ENCODE measurements at regions not wholly inside any gene's neighbourhood (a gene's known extent, or its start where the extent isn't known, plus 50 kb on each side); places are given as distances from the start of the nearest gene placed in this dataset.
A peak's percentile ranks its signal among the peaks of the same experiment; 100 is the strongest.
"Not testable (repeated sequence)": the region's sequence is repeated elsewhere in the genome, so short reads cannot be mapped to it uniquely, and the experiment has no call there.

- no peak for DNase-seq (ENCODE audit: low read depth in 3 of 3, low spot score in 2 of 3)
Measured at GRCh38 chr2:226540204-226540994, 259.2 kb downstream of the IRS1 start.

DNA sequence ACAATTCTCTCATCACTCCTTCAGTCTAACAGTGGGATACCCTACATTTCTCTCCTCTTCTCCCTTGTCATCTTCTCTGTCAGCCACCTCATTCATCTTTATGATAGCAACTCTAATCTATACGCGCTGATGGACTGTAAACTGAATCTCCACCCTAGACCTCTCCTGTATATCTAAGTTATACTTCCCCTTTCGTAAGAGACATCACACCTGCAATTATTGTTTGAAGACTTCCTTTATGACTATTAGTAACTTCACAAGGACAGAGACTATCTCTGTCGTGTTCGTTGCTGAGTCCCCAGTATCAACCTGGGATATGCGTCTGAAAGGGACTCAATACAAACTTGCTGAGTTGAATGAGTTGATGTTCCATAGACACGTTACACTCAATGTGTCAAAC lies 263.2 kb downstream of the IRS1 start:
- no peak for DNase-seq (ENCODE audit: low read depth in 3 of 3, low spot score in 2 of 3)

GRCh38 chr2:226532976-226533375 lies 266.6 kb downstream of the IRS1 start:
- DNase-seq (ENCODE audit: low read depth in 3 of 3, low spot score in 2 of 3): not testable (repeated sequence)

DNA sequence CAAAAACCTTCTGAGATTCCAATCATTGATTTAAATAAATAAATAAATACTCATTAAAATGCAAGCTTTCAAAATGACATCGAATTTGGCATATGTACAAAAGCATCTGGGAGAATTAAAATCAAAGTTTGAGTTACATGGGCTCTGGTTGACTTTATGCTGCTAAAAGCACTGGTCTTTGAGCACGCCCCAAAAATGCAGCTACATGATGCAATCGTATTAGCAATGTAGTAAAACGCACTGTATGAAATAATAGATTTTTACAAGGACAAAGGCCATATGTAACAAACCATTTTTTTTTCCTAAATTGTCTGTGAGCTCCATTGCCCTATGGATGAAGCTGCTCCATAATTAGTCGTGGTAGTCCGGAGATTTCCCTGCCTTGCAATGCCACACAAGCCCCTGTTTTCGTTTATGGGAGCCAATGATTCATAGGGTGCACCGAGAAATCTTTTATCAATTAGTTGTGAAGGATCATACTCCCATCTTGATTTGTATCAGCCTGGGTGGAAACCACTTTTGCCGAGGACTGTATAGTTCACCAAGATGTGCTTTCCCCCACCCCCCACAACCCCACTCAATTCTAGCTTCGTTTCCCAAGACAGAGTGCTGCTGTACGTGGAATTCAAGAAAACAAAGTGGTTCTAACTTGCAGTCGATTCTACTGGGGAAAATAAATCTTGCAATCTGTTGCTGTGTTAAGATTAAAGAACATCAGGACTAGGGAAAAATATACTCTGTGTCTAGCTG lies 268.4 kb downstream of the IRS1 start:
- no peak for DNase-seq (ENCODE audit: low read depth in 3 of 3, low spot score in 2 of 3)

- DNase-seq (ENCODE audit: low read depth in 3 of 3, low spot score in 2 of 3): no peak
Measured at GRCh38 chr2:226529556-226529955, 270.1 kb downstream of the IRS1 start.

DNA sequence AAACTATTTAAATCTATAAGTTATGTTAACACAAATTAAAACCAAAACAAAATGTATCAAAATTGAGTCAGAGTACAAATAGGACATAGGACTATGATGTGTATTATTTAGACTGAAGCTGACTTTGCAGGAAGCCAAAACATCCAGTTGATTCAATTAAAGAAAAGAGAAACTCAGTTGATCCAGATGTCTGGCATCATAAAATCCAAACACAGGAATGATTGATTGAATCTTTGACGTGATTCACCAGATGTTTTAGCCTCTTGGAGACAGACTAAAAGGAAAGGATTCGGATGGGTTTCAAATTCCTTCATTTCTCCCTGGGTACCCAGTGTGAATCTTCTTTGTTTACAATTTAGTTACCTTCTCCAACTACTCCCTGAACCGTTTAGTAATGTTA lies 272.9 kb downstream of the IRS1 start:
- DNase-seq (ENCODE audit: low read depth in 3 of 3, low spot score in 2 of 3): no peak

DNA sequence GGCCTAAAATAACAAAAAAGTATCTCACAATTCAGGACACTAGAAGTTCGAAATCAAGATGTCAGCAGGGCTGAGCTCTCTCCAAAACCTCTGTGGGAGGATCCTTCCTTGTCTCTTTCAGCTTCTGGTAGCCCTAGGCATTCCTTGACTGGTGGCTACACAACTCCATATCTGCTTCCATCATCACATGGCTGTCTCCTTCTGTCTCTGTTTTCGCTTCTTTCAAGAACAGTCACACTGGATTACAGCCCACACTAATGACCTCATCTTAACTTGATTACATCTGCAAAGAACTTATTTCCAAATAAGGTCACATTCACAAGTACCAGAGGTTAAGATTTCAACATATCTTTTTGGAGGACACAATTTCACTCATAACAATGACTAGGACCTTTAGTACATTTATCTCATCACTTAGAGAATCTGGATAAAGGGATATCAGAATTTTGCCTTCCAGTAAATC lies 275.2 kb downstream of the IRS1 start:
- DNase-seq (ENCODE audit: low read depth in 3 of 3, low spot score in 2 of 3): no peak

DNA sequence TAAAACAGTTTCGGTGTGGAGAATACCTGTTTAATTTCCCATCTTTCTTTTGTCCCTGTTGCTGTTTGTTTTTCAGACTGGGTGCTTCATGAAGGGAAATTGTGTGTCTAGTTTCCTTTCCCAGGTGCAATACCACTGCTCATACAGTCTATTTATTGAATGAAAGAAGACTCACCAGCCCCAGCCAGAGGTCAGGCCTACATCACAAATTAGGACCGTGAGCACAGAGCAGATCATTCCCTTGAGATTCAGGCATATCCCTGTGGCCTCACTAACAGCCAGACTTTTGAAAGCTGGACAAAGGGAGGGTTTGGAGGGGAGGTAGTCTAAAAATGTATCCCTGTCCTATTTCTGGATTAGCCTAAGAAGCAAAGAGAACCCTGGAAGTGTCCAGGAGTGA lies 278.9 kb downstream of the IRS1 start:
- no peak for DNase-seq (ENCODE audit: low read depth in 3 of 3, low spot score in 2 of 3)

DNA sequence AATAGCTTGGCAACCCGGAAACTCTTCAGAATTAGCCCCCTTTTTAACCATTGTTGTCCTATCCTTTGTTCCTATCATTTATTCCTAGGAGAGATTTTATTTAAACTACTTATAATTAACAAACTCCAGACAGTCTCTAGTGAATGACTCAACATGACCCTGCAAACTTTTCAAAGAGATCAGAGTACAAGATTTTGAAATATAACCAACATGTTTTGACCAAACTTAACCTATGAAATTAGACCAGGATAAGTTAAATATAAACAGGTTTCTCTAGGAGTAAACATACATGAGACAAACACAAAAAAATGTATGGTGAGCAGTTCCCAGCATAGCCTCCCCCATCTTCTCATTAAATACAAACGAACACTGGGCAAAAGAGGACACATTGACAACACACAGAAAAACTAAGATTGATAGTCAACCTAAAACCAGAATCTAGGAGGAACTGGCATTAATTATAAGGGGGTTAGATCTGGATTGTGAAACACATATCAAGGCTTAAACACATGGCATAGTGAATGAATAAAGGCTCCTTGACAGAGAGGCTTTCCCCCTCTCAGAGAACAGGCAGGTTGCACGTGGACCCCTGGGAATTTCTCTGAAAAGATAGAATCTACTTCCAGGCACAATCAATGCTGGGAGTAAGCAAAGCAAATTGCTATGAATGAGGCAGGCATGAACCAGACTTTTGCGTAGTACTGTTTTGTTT lies 284.1 kb downstream of the IRS1 start:
- no peak for DNase-seq (ENCODE audit: low read depth in 3 of 3, low spot score in 2 of 3)

DNA sequence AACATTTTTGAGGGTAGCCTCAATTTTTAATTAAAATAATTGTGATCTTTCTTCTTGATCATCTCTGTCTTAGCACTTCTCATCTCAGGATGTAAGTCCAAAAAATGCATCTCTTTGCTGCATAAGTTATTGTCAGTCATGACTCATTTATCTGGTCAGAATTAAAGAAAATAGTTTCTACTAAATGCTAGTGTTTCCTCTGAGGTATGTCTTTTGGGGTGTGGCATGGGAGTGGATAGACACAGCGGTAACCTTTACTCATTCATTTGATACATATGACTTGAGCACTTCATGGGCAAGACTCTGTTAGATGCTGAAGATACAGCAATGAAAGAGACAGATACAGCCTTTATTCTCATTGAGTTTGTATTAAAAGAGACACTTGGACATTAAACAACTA lies 284.7 kb downstream of the IRS1 start:
- no peak for DNase-seq (ENCODE audit: low read depth in 3 of 3, low spot score in 2 of 3)

- no peak for DNase-seq (ENCODE audit: low read depth in 3 of 3, low spot score in 2 of 3)
Measured at GRCh38 chr2:226511311-226511710, 288.3 kb downstream of the IRS1 start.

GRCh38 chr2:226508683-226509082 lies 290.9 kb downstream of the IRS1 start:
- DNase-seq (ENCODE audit: low read depth in 3 of 3, low spot score in 2 of 3): no peak

GRCh38 chr2:226508005-226508404 lies 291.6 kb downstream of the IRS1 start:
- no peak for DNase-seq (ENCODE audit: low read depth in 3 of 3, low spot score in 2 of 3)

DNA sequence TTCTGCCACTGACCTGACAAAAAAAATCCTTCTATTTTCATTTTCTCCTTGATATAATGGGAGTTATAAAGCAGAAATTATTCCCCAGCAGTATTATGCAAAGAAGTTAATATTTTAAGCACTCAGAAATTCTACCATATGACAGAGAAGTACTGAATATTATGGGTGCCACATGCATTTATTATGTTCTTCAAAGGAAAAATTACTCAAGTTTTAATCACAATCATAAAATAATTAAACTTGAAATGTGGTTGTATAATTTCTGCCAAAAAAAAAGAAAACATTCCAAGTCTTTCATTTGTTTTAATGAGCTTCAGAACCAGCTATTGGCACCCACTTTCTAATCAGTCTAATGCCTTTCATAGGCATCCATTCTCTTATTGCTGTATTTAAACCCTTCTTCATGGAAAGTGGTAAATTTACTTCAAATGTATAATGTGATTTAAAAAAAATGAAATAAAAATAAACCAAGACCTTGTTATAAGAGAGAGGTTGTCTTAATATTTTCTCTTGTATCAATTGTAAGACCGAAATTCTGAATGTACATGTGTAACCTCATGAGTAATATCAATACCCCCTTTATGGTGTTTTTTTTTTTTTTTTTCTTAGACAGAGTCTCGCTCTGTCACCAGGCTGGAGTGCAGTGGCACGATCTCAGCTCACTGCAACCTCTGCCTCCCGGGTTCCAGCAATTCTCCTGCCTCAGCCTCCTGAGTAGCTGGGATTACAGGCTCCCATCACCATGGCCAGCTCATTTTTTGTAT lies 302.3 kb downstream of the IRS1 start:
- DNase-seq (ENCODE audit: low read depth in 3 of 3, low spot score in 2 of 3): no peak

DNA sequence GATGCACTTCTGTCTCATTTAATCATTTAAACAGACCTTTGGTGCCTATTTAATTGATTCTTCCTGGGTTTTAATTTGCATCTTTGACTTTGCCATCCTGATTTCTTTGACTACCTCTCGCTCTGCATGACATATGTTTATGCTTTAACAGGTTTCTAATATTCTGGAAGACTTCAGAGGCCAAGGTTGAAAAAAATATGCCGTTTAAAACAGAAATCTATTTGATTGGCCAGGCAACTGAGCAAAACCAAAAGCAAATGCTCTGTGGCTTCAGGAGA lies 303.4 kb downstream of the IRS1 start:
- DNase-seq (ENCODE audit: low read depth in 3 of 3, low spot score in 2 of 3): no peak

GRCh38 chr2:226495466-226496272 lies 304.0 kb downstream of the IRS1 start:
- DNase-seq (ENCODE audit: low read depth in 3 of 3, low spot score in 2 of 3): peak in 1 of 3 donors; percentile 30

GRCh38 chr2:226491112-226491511 lies 308.5 kb downstream of the IRS1 start:
- DNase-seq (ENCODE audit: low read depth in 3 of 3, low spot score in 2 of 3): no peak

GRCh38 chr2:226489775-226490541 lies 309.7 kb downstream of the IRS1 start:
- DNase-seq (ENCODE audit: low read depth in 3 of 3, low spot score in 2 of 3): no peak

DNA sequence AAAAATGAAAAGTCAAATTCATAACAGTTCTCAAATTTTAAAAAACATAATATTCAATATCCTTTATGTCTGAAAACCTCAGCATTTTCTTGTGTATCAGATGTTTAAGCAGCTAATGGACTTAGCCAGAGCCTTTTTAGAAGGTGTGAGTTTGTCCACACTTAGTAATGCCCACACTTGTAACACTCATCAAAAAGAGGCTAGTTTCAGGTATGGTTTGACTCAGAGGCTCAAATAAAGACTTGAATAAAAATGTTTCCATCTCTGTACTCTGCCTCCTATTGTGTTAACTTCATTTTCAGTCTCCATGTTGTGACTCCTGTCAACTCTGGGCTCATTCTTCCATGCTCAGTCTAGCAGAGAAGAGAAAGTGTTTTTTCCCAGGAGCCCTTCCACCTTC lies 311.6 kb downstream of the IRS1 start:
- DNase-seq (ENCODE audit: low read depth in 3 of 3, low spot score in 2 of 3): no peak
